ENCODE measurements at regions not wholly inside any gene's neighbourhood (a gene's known extent, or its start where the extent isn't known, plus 50 kb on each side); places are given as distances from the start of the nearest gene placed in this dataset.

DNA sequence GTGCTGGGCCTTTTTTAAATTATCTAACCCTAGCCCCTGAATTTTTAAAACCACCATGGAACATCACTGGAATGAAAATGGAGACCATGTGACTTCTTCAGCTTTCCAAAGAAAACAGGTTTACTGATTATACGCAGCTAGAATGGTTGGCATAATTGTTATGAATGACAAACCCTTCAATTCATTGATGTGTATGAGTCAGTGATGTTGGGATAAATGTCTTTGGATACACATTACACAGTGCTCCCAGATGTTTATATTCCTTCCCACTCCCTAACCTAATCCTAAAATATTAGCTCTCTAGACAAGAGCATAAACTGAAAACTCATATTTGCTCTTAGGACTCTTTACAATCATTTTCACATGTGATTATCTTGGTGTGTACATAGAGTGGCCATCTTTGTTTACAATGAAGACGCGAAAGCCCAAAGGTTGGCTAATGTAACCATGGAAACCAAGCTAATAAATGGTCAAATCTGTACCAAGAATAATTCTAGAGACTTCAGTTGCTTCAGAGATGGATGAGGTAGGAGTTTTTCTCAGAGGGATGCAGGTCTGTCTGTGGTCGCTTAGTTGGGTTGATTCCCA is 131.2 kb upstream of the HMHB1 start:
- TF ChIP-seq, protein P1, sequence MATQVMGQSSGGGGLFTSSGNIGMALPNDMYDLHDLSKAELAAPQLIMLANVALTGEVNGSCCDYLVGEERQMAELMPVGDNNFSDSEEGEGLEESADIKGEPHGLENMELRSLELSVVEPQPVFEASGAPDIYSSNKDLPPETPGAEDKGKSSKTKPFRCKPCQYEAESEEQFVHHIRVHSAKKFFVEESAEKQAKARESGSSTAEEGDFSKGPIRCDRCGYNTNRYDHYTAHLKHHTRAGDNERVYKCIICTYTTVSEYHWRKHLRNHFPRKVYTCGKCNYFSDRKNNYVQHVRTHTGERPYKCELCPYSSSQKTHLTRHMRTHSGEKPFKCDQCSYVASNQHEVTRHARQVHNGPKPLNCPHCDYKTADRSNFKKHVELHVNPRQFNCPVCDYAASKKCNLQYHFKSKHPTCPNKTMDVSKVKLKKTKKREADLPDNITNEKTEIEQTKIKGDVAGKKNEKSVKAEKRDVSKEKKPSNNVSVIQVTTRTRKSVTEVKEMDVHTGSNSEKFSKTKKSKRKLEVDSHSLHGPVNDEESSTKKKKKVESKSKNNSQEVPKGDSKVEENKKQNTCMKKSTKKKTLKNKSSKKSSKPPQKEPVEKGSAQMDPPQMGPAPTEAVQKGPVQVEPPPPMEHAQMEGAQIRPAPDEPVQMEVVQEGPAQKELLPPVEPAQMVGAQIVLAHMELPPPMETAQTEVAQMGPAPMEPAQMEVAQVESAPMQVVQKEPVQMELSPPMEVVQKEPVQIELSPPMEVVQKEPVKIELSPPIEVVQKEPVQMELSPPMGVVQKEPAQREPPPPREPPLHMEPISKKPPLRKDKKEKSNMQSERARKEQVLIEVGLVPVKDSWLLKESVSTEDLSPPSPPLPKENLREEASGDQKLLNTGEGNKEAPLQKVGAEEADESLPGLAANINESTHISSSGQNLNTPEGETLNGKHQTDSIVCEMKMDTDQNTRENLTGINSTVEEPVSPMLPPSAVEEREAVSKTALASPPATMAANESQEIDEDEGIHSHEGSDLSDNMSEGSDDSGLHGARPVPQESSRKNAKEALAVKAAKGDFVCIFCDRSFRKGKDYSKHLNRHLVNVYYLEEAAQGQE (IDR thresholded peaks at IDR 0.05; ENCODE audit: insufficient read depth in 1 of 2, low read depth in 2 of 2, low read length in 1 of 2), result no peak
- TF ChIP-seq, protein P2, sequence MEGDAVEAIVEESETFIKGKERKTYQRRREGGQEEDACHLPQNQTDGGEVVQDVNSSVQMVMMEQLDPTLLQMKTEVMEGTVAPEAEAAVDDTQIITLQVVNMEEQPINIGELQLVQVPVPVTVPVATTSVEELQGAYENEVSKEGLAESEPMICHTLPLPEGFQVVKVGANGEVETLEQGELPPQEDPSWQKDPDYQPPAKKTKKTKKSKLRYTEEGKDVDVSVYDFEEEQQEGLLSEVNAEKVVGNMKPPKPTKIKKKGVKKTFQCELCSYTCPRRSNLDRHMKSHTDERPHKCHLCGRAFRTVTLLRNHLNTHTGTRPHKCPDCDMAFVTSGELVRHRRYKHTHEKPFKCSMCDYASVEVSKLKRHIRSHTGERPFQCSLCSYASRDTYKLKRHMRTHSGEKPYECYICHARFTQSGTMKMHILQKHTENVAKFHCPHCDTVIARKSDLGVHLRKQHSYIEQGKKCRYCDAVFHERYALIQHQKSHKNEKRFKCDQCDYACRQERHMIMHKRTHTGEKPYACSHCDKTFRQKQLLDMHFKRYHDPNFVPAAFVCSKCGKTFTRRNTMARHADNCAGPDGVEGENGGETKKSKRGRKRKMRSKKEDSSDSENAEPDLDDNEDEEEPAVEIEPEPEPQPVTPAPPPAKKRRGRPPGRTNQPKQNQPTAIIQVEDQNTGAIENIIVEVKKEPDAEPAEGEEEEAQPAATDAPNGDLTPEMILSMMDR (IDR thresholded peaks at IDR 0.05), result no peak
- TF ChIP-seq POLR2AphosphoS5 (IDR thresholded peaks at IDR 0.05; ENCODE audit: low read depth, low read length) (no peak), SIN3A (IDR thresholded peaks at IDR 0.05; ENCODE audit: borderline replicate concordance, insufficient read depth, low read depth, low read length) (no peak)
